NCI-H2171 treated with DMSO at 0.1 percent for 48 hours (cell line): ENCODE measurements at regions not wholly inside any gene's neighbourhood (a gene's known extent, or its start where the extent isn't known, plus 50 kb on each side); places are given as distances from the start of the nearest gene placed in this dataset.
"Not testable (repeated sequence)": the region's sequence is repeated elsewhere in the genome, so short reads cannot be mapped to it uniquely, and the experiment has no call there.

Experiments used
- DNase-seq: peaks from one replicate; lab custom pipeline; 2025; lab: John Stamatoyannopoulos, UW

GRCh38 chr4:43619219-43619618 is 726.7 kb downstream of the GRXCR1 start:
- no peak for DNase-seq

- not testable (repeated sequence) for DNase-seq
Measured at GRCh38 chr4:43637893-43638292, 745.4 kb downstream of the GRXCR1 start.

- no peak for DNase-seq
Measured at GRCh38 chr4:43651991-43652390, 759.5 kb downstream of the GRXCR1 start.

GRCh38 chr4:43659547-43659946 is 767.0 kb downstream of the GRXCR1 start:
- DNase-seq = not testable (repeated sequence)

GRCh38 chr4:43672265-43672885 is 776.2 kb downstream of the KCTD8 start:
- DNase-seq = not testable (repeated sequence)

GRCh38 chr4:43680421-43680820 is 768.2 kb downstream of the KCTD8 start:
- no peak for DNase-seq

- no peak for DNase-seq
Measured at GRCh38 chr4:43682551-43682950, 766.1 kb downstream of the KCTD8 start.

GRCh38 chr4:43690116-43690515 is 758.5 kb downstream of the KCTD8 start:
- no peak for DNase-seq

- no peak for DNase-seq
Measured at GRCh38 chr4:43693876-43694275, 754.7 kb downstream of the KCTD8 start.

- no peak for DNase-seq
Measured at GRCh38 chr4:43709443-43709842, 739.2 kb downstream of the KCTD8 start.

- peak; percentile 65 for DNase-seq
Measured at GRCh38 chr4:43716721-43717395, 731.8 kb downstream of the KCTD8 start.

- no peak for DNase-seq
Measured at GRCh38 chr4:43718369-43718768, 730.2 kb downstream of the KCTD8 start.

- DNase-seq = no peak
Measured at GRCh38 chr4:43732829-43733426, 715.7 kb downstream of the KCTD8 start.

- DNase-seq = no peak
Measured at GRCh38 chr4:43742083-43742482, 706.5 kb downstream of the KCTD8 start.

- DNase-seq = peak; percentile 76
Measured at GRCh38 chr4:43754566-43754965, 694.0 kb downstream of the KCTD8 start.

- DNase-seq = peak; percentile 82
Measured at GRCh38 chr4:43757147-43757546, 691.5 kb downstream of the KCTD8 start.

- no peak for DNase-seq
Measured at GRCh38 chr4:43758836-43759235, 689.8 kb downstream of the KCTD8 start.

- no peak for DNase-seq
Measured at GRCh38 chr4:43763029-43763610, 685.5 kb downstream of the KCTD8 start.

GRCh38 chr4:43765514-43765913 is 683.1 kb downstream of the KCTD8 start:
- no peak for DNase-seq

- no peak for DNase-seq
Measured at GRCh38 chr4:43766648-43767047, 682.0 kb downstream of the KCTD8 start.

GRCh38 chr4:43776371-43776770 is 672.2 kb downstream of the KCTD8 start:
- DNase-seq = no peak

- DNase-seq = no peak
Measured at GRCh38 chr4:43778187-43778915, 670.3 kb downstream of the KCTD8 start.
